ENCODE measurements at regions not wholly inside any gene's neighbourhood (a gene's known extent, or its start where the extent isn't known, plus 50 kb on each side); places are given as distances from the start of the nearest gene placed in this dataset.
"Not testable (repeated sequence)": the region's sequence is repeated elsewhere in the genome, so short reads cannot be mapped to it uniquely, and the experiment has no call there.

DNA sequence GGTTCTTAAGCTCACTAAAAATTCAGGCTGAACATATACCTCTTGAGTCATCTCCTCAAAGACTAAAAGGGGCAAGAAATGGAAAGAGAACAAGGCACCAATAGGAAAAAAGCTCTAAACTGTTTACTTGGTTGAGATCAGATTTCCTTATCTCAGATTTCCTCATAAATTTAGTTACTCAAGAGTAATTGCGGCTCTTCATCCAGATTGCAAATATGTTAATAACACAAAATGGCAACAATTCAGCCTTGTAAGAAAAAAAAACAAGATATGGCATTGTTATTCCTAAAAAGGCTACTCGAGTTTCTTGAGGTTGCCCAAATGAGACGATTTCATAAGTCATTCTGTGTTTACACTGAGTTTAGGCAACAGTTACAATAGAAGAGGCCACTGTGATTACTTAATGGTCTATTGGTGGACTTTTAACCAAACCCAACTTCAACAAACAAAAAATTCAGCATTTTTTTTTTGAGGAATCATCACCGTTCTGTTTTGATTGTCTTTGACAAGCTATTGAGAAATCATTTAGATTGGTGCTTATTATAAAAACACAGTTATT is 97.9 kb upstream of the PDHA1 start:
- TF ChIP-seq, protein P1, sequence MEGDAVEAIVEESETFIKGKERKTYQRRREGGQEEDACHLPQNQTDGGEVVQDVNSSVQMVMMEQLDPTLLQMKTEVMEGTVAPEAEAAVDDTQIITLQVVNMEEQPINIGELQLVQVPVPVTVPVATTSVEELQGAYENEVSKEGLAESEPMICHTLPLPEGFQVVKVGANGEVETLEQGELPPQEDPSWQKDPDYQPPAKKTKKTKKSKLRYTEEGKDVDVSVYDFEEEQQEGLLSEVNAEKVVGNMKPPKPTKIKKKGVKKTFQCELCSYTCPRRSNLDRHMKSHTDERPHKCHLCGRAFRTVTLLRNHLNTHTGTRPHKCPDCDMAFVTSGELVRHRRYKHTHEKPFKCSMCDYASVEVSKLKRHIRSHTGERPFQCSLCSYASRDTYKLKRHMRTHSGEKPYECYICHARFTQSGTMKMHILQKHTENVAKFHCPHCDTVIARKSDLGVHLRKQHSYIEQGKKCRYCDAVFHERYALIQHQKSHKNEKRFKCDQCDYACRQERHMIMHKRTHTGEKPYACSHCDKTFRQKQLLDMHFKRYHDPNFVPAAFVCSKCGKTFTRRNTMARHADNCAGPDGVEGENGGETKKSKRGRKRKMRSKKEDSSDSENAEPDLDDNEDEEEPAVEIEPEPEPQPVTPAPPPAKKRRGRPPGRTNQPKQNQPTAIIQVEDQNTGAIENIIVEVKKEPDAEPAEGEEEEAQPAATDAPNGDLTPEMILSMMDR (IDR thresholded peaks at IDR 0.05) = no peak
- H3K27ac Mint-ChIP-seq = no peak overlapping the region
- ATAC-seq (ENCODE audit: low read depth) = no peak
- no peak for DNase-seq
- H3K4me1 Mint-ChIP-seq = no peaks in the 10 kb centered on the region
- no peaks in the 10 kb centered on the region for H3K36me3 Mint-ChIP-seq (ENCODE audit: low read depth)
- POLR2A ChIA-PET = no interaction called here
- H3K27me3 Mint-ChIP-seq = no peaks in the 10 kb centered on the region
- H3K9me3 Mint-ChIP-seq = peaks cover 11% of the 10 kb centered on the region
- CTCF ChIA-PET = no interaction called here
- intact Hi-C loops (cut with micrococcal nuclease) = no loop called here
- H3K4me3 Mint-ChIP-seq = no peak overlapping the region

- H3K36me3 Mint-ChIP-seq (ENCODE audit: low read depth) = no peaks in the 10 kb centered on the region
- H3K27ac Mint-ChIP-seq = no peak overlapping the region
- TF ChIP-seq, protein P1 (IDR thresholded peaks at IDR 0.05) = no peak
- no peak overlapping the region for H3K4me3 Mint-ChIP-seq
- CTCF ChIA-PET = no interaction called here
- H3K4me1 Mint-ChIP-seq = no peaks in the 10 kb centered on the region
- no peak for ATAC-seq (ENCODE audit: low read depth)
- POLR2A ChIA-PET = no interaction called here
- intact Hi-C loops (cut with micrococcal nuclease) = no loop called here
- H3K27me3 Mint-ChIP-seq = no peaks in the 10 kb centered on the region
- no peaks in the 10 kb centered on the region for H3K9me3 Mint-ChIP-seq
- DNase-seq = no peak
These were observed 86.7 kb upstream of the PDHA1 start for GRCh38 chrX:19256986-19257385.

GRCh38 chrX:19261026-19261425 is 82.7 kb upstream of the PDHA1 start:
- H3K27ac Mint-ChIP-seq; DNase-seq; POLR2A ChIA-PET; H3K27me3 Mint-ChIP-seq; H3K4me1 Mint-ChIP-seq; intact Hi-C loops (cut with micrococcal nuclease); H3K4me3 Mint-ChIP-seq; H3K36me3 Mint-ChIP-seq (ENCODE audit: low read depth); CTCF ChIA-PET; ATAC-seq (ENCODE audit: low read depth); H3K9me3 Mint-ChIP-seq: not testable (repeated sequence)

DNA sequence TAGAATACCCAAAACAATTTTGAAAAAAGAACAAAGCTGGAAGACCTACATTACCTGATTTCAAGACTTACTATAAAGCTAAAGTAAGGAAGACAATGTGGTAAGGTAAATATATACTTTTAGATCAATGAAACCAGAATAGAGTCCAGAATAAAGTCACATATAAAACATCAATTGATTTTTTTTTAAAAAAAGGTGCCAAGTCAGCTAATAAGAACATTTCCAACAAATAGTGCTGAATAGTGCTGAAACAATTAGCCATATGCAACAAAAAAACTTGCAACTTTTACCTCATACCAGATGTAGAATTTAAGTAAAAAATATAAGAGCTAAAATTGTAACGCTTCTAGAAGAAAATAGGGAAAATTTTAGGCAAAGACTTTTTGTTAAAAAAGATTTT is 73.0 kb upstream of the PDHA1 start:
- no peaks in the 10 kb centered on the region for H3K36me3 Mint-ChIP-seq (ENCODE audit: low read depth)
- ChIA-PET CTCF (no interaction called here), POLR2A (no interaction called here)
- intact Hi-C loops (cut with micrococcal nuclease) = no loop called here
- no peak overlapping the region for H3K4me3 Mint-ChIP-seq
- H3K4me1 Mint-ChIP-seq = no peaks in the 10 kb centered on the region
- no peak overlapping the region for H3K27ac Mint-ChIP-seq
- H3K9me3 Mint-ChIP-seq = no peaks in the 10 kb centered on the region
- TF ChIP-seq, protein P1 (IDR thresholded peaks at IDR 0.05) = no peak
- H3K27me3 Mint-ChIP-seq = no peaks in the 10 kb centered on the region
- ATAC-seq (ENCODE audit: low read depth) (no peak), DNase-seq (no peak)

GRCh38 chrX:19272452-19272851 is 71.3 kb upstream of the PDHA1 start:
- Mint-ChIP-seq H3K4me3 (no peak overlapping the region), H3K9me3 (no peaks in the 10 kb centered on the region), H3K4me1 (no peaks in the 10 kb centered on the region), H3K27ac (no peak overlapping the region), H3K27me3 (no peaks in the 10 kb centered on the region), H3K36me3 (ENCODE audit: low read depth) (no peaks in the 10 kb centered on the region)
- CTCF ChIA-PET = no interaction called here
- POLR2A ChIA-PET = no interaction called here
- intact Hi-C loops (cut with micrococcal nuclease) = no loop called here
- DNase-seq (no peak), ATAC-seq (ENCODE audit: low read depth) (no peak)
- TF ChIP-seq, protein P1 (IDR thresholded peaks at IDR 0.05) = no peak

DNA sequence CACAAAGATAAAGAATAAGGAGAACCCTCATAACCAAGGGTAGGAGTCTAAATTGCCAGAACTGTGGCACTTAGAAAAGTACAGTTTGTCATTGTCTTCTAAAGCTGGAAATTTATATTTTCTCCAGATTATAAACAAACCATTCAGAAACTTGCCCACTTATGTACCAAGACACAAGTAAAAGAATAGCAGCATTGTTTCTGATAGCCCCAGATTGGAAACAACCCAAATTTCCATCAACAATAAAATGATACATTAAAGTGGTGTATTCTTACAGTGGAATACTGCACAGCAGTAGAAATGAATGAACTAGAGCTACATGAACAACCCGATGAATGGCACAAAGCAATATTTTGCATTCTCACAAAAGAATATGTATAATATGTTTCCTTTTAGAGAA is 63.1 kb upstream of the PDHA1 start:
- no peaks in the 10 kb centered on the region for H3K36me3 Mint-ChIP-seq (ENCODE audit: low read depth)
- intact Hi-C loops (cut with micrococcal nuclease) = no loop called here
- H3K9me3 Mint-ChIP-seq = no peaks in the 10 kb centered on the region
- ATAC-seq (ENCODE audit: low read depth) = no peak
- ChIA-PET POLR2A (no interaction called here), CTCF (no interaction called here)
- H3K27me3 Mint-ChIP-seq = no peaks in the 10 kb centered on the region
- TF ChIP-seq, protein P1 (IDR thresholded peaks at IDR 0.05) = no peak
- no peak overlapping the region for H3K4me3 Mint-ChIP-seq
- H3K4me1 Mint-ChIP-seq = no peaks in the 10 kb centered on the region
- no peak for DNase-seq
- no peak overlapping the region for H3K27ac Mint-ChIP-seq

Measured in activated B cell treated with CpG ODN at 0.5 μM for 24 hours (primary cell).